ENCODE measurements at regions not wholly inside any gene's neighbourhood (a gene's known extent, or its start where the extent isn't known, plus 50 kb on each side); places are given as distances from the start of the nearest gene placed in this dataset.

DNA sequence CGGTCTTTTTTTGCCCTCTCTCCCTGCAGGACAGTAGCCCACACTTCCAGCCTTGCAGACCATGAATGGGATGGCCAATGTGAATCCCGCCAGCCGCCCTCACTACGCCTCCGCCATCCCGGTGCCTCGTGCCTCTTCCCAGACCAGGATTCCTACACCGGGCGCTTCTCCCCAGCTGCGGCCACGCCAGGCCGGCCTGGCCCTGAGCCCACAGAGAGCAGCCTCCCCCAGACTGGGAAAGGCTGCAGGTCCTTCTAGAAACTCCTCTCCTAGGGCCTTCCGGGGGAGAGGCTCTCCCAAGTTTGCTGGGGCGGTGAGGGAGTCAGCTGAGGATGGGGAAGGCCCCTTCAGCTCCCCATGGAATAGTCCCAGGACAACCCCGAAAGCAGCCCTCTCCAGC, 83.9 kb downstream of the NAV1 start:
- 93% methylated on average over 14 of the region's 15 CpGs; no CpG with 5 or more reads in 1 of the 2 experiments for WGBS, 2 experiments (ENCODE audit: extremely low coverage in 1 of 2, insufficient coverage in 1 of 2, insufficient read length in 1 of 2, insufficient replicate concordance in 2 of 2, low coverage in 1 of 2, low lambda C conversion rate in 2 of 2, missing lambda C conversion rate in 1 of 2)
- no peak for FAIRE-seq
- ChIA-PET POLR2A (ENCODE audit: partially characterized antibody) (no interaction called here), CTCF (ENCODE audit: partially characterized antibody) (interaction anchor here (0.9 to 2.5 kb wide), 7 partner anchors 12 to 141 kb away, joined by 3 to 9 read pairs (median 4); no protein-coding TSS in a partner anchor)
- Histone ChIP-seq H2AFZ (ENCODE audit: low read length) (no peak overlapping the region), H3K9me3 (ENCODE audit: insufficient read depth in 2 of 2, low read depth in 1 of 2, low read length in 1 of 2) (no peaks in the 10 kb centered on the region), H4K5ac (ENCODE audit: insufficient read length, low read depth, low read length) (no peak overlapping the region), H2BK20ac (ENCODE audit: low read length) (0 out of 2 replicates have a peak overlapping the region, but pooled peaks have one; percentile 61), H2BK12ac (ENCODE audit: low read depth, low read length) (no peak overlapping the region), H4K91ac (replicated peaks; ENCODE audit: insufficient read length, low read length) (no peak overlapping the region), H4K8ac (ENCODE audit: extremely low read depth, insufficient read depth, low read length) (no peak overlapping the region; the same call in 1 of the 2 replicates), H3K4me1 (replicated peaks in 1 of 4; ENCODE audit: control insufficient read depth in 3 of 4, insufficient read depth in 4 of 4, low read length in 3 of 4) (peaks cover 1 to 8% (median 5%) of the 10 kb centered on the region in 4 experiments; a peak in 4 of 7 replicates), H3K27me3 (replicated peaks in 1 of 4; ENCODE audit: control insufficient read depth in 3 of 4, extremely low read depth in 1 of 4, insufficient read depth in 3 of 4, low read length in 3 of 4) (no peaks in the 10 kb centered on the region), H3K14ac (ENCODE audit: insufficient read length) (no peak overlapping the region), H2AK5ac (ENCODE audit: low read depth, low read length) (no peak overlapping the region), H3K23ac (ENCODE audit: insufficient read length) (no peak overlapping the region), H2BK5ac (ENCODE audit: low read depth, low read length) (no peak overlapping the region), H4K20me1 (replicated peaks in 1 of 2; ENCODE audit: control insufficient read depth in 1 of 2, insufficient read depth in 2 of 2, low read length in 2 of 2) (no peaks in the 10 kb centered on the region), H3K79me1 (ENCODE audit: low read depth, low read length) (no peaks in the 10 kb centered on the region), H3K27ac (ENCODE audit: low read depth, low read length) (no peak overlapping the region), H3K4me2 (ENCODE audit: insufficient read depth in 1 of 2, low read depth in 2 of 2, low read length in 2 of 2) (no peak overlapping the region), H3K9ac (replicated peaks in 1 of 4; ENCODE audit: extremely low read depth in 1 of 4, low read depth in 3 of 4, low read length in 3 of 4) (no peak overlapping the region), H3K18ac (ENCODE audit: extremely low read depth, low read length) (no peak overlapping the region), H3K4me3 (ENCODE audit: extremely low read depth in 1 of 4, insufficient read depth in 2 of 4, low read depth in 3 of 4, low read length in 4 of 4) (no peak overlapping the region), H3K4ac (replicated peaks; ENCODE audit: insufficient read length, low read depth, low read length) (no peak overlapping the region), H3K79me2 (ENCODE audit: control insufficient read depth in 1 of 2, insufficient read depth in 2 of 2, low read length in 2 of 2) (no peaks in the 10 kb centered on the region), H2BK15ac (ENCODE audit: low read length) (no peak overlapping the region), H2BK120ac (replicated peaks; ENCODE audit: low read depth, low read length) (no peak overlapping the region), H3K56ac (replicated peaks; ENCODE audit: insufficient read length, low read depth, low read length) (no peak overlapping the region), H3K36me3 (ENCODE audit: control insufficient read depth in 2 of 4, insufficient read depth in 4 of 4, low read length in 3 of 4) (no peaks in the 10 kb centered on the region), H3K23me2 (ENCODE audit: low read depth, low read length) (no peaks in the 10 kb centered on the region)
- TF ChIP-seq CEBPB (IDR thresholded peaks at IDR 0.05; ENCODE audit: low read depth, low read length) (no peak), SIRT6 (IDR thresholded peaks at IDR 0.05; ENCODE audit: low read length) (no peak), TBP (IDR thresholded peaks at IDR 0.05; ENCODE audit: low read depth, low read length) (no peak), CHD1 (IDR thresholded peaks at IDR 0.05; ENCODE audit: low read depth, low read length) (no peak), SRF (IDR thresholded peaks at IDR 0.05; ENCODE audit: low read depth, low read length) (no peak), TCF12 (IDR thresholded peaks at IDR 0.05; ENCODE audit: low read depth, low read length) (no peak)
- no peak for DNase-seq (ENCODE audit: low read depth in 1 of 2, low spot score in 2 of 2)

All from H1 (cell line).